ENCODE measurements at regions not wholly inside any gene's neighbourhood (a gene's known extent, or its start where the extent isn't known, plus 50 kb on each side); places are given as distances from the start of the nearest gene placed in this dataset.

DNA sequence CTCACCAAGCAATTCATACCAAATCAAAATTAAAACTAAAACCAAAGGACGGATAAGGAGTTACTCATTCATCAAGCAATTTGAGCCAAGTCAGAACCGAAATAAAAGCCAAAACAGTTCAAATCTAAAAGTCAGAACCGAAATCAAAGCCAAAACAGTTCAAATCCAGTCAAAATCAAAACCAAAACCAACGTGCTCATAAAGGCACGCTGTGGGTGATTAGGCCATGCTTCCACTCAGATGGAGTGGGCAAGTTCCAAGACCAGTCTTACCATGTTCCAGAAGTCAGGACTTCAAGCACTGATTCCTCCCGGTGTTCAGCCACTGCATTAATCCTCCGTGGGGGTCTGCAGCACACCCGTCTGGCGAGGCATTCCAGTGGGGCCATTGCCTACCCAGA, 409.3 kb downstream of the TGFB2 start:
- DNase-seq (ENCODE audit: low read depth in 2 of 3, low spot score in 2 of 3), result no peak

GRCh38 chr1:218755128-218755527, 410.0 kb downstream of the TGFB2 start:
- no peak for DNase-seq (ENCODE audit: low read depth in 2 of 3, low spot score in 2 of 3)

GRCh38 chr1:218759795-218760194, 413.9 kb upstream of the LYPLAL1 start:
- DNase-seq (ENCODE audit: low read depth in 2 of 3, low spot score in 2 of 3), result no peak

DNA sequence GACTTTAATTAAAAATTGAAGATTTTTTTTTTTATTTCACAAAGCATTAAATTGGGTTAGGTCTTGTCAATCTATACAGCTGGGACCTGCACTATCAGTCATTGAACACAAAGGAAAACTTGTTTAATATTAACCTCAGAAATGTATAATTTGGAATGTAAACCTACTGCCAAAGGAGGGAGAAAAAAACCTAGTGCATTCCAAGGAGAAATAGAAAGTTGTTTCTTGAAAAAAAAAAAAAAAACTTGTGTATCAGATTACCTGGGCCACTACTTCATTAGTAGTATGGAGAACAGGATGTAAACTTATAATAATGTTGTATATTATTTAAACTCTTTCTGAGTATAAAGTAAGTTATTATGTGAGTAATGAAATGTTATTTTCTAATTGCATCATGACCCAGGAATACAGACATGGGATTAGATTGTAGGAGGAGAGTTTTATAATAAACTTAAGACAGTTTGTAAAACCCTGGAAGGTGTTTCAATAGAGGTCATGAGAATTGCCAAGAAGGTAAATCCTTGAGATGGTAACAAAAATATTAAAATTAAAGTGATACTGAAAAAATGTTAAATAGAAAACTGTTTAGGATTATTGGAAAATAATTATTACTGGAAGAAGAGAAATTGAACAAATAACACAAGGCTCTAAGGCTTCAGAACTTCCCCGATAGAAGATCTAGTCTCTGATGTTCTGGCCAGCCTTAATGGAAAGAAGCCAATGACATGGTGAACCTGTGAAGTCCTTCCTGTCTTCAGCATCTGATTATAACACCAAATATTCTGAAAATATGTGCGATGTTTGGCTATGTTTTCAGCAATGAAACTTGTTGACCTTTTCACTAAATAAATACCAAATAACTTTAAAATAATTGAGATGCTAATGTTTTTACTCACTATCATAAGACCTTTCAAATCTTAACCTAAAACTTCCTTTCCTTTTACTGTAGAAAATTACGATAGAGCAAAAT, 412.8 kb upstream of the LYPLAL1 start:
- DNase-seq (ENCODE audit: low read depth in 2 of 3, low spot score in 2 of 3), result no peak

DNA sequence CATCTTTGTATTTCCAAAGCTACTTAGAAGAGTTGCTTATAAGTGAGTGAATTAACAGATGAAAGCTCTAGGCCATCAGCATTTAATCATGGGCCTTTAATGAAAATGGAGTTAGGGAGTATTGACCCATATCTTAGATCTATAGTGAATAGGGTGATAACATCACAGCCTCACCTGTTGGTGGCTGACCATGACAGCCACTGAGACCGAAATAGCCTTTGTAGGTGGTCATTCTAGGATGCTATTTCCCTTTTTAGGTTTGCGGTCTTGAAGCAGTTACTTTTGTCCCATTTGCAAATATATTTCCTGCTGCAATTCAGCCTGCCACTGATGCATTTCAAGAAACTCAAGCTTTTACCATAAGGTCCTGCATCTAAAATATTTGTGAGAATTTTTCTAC, 410.1 kb upstream of the LYPLAL1 start:
- no peak for DNase-seq (ENCODE audit: low read depth in 2 of 3, low spot score in 2 of 3)

- DNase-seq (ENCODE audit: low read depth in 2 of 3, low spot score in 2 of 3), result no peak
Measured at GRCh38 chr1:218765753-218766152, 407.9 kb upstream of the LYPLAL1 start.

GRCh38 chr1:218771931-218772330, 401.7 kb upstream of the LYPLAL1 start:
- no peak for DNase-seq (ENCODE audit: low read depth in 2 of 3, low spot score in 2 of 3)

GRCh38 chr1:218772575-218772974, 401.1 kb upstream of the LYPLAL1 start:
- no peak for DNase-seq (ENCODE audit: low read depth in 2 of 3, low spot score in 2 of 3)

DNA sequence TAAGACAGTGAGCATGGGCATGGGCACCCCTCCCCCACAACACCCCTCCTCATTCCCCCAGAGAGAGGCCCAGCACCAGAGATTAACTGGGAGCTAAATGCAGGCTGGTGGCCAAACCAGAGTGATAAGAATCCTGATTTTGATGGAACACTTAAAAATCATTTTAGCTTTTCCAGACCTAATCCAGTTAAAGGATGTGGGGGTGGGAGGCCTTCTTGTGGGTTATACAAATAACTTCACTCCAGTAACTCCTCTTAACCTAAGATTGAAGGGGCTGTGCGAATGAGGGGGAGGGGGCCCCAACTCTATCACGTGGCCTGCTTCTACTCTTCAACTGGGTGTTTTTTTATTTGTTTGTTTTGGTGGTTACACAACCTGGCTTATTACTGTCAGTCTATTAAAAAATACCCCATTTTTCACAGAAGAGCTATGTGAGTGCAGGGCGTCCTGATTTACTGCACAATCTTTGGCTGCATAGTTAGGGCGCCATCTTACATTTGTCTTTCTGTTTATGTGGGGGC, 398.1 kb upstream of the LYPLAL1 start:
- DNase-seq (ENCODE audit: low read depth in 2 of 3, low spot score in 2 of 3), result no peak

GRCh38 chr1:218778257-218779126, 395.2 kb upstream of the LYPLAL1 start:
- DNase-seq (ENCODE audit: low read depth in 2 of 3, low spot score in 2 of 3), result no peak

DNA sequence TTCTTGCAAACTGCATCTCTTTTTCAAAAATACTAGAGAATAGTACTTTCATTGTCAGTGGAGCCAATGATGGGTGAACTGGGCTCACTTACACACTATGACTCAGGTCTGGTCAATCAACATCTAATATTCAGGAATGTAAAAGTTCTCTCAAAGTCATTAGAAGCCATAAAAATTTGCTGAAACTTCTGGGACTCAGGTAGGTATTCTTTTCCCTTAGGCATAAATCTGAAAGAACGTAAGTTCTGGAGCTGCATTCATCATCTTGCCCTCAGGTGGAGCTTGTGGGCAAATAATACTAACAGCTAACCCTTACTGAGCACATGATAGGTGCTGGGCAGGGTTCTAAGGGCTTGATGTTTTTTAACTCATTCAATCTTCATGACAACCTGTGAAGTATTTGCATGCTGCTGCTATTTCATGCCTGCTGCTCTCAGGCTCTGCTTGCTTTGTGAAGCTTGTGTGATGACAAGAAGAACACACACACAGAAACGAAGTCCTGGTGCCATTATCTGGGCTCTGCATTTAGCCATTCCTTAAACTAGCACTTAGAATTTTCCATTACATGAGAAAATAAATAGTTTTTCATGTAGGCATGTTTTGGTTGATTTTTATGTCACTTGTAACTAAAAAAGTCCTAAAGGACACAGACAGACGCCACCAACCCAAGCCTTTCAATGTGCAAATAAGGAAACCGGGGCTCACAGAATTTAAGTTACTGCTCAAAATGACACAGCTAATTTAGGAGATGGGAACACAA, 394.2 kb upstream of the LYPLAL1 start:
- no peak for DNase-seq (ENCODE audit: low read depth in 2 of 3, low spot score in 2 of 3)

GRCh38 chr1:218783131-218783530, 390.5 kb upstream of the LYPLAL1 start:
- no peak for DNase-seq (ENCODE audit: low read depth in 2 of 3, low spot score in 2 of 3)

DNA sequence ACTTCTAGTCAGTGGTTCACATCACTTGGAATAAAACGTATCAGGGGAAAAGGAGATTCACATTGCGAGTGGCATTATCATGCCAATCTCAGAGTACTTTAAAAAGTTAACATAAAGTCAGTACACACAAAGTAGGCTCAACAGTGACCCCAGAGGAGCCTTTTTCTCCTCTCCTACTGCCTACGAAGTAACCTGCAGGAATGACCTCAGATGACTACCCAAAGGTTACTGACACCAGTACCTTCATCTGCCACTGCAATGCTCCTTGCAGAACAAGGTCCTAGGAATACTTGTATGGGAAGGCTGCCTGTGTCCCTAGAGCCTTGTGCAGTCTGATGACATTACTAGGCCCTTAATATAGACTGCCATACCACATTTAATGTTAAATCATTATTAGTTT, 389.8 kb upstream of the LYPLAL1 start:
- no peak for DNase-seq (ENCODE audit: low read depth in 2 of 3, low spot score in 2 of 3)

- no peak for DNase-seq (ENCODE audit: low read depth in 2 of 3, low spot score in 2 of 3)
Measured at GRCh38 chr1:218785928-218786327, 387.8 kb upstream of the LYPLAL1 start.

DNA sequence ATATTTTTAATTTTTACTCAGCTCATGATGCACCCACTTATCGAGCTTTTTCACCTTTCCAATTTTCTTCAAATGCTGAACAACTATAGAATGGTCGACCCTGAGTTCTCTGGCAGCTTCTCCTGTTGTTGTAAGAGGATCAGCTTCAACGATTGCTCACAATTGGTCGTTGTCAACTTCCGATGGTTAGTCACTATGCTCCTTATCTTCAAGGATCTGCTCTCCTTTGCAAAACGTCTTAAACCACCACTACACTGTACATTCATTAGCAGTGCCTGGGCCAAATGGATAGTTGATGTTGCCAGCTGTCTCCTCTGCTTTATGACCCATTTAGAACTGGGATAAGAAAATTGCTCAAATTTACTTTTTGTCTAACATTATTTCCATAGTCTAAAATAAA, 385.9 kb upstream of the LYPLAL1 start:
- DNase-seq (ENCODE audit: low read depth in 2 of 3, low spot score in 2 of 3), result no peak

DNA sequence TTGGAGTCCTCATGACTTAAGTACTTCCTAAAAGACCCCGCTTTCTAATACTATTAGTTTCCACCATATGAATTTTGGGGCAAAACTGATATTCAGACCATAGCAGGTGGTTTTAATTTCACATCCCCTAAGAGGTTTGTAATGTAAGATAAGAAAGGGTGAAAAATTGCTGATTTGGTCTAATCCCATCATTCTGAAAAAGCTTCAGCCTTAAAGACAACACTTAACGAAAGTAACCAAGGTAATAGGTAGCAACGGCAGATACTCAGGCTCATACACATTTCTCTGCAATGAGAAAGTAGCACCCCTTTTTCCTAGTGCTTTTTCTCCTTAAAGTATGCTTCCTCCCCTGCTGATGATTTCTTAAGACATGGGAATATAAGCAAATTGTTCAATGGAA, 376.9 kb upstream of the LYPLAL1 start:
- no peak for DNase-seq (ENCODE audit: low read depth in 2 of 3, low spot score in 2 of 3)

DNA sequence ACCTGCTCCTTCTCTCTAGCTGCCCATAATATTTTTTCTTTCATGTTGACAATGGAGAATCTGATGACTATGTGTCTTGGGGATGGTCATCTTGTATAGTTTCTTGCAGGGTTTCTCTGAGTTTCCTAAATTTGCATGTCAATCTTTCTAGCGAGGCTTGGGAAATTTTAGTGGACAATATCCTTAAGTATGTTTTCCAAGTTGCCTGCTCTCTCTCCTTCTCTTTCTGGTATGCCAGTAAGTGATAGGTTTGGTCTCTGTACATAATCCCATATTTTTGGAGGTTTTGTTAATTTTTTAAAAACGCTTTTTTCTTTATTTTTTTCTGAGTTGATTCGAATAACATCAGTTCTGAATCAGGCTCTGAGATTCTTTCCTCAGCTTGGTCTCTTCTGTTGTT, 370.9 kb upstream of the LYPLAL1 start:
- DNase-seq (ENCODE audit: low read depth in 2 of 3, low spot score in 2 of 3), result no peak

- no peak for DNase-seq (ENCODE audit: low read depth in 2 of 3, low spot score in 2 of 3)
Measured at GRCh38 chr1:218803351-218803997, 370.2 kb upstream of the LYPLAL1 start.

DNA sequence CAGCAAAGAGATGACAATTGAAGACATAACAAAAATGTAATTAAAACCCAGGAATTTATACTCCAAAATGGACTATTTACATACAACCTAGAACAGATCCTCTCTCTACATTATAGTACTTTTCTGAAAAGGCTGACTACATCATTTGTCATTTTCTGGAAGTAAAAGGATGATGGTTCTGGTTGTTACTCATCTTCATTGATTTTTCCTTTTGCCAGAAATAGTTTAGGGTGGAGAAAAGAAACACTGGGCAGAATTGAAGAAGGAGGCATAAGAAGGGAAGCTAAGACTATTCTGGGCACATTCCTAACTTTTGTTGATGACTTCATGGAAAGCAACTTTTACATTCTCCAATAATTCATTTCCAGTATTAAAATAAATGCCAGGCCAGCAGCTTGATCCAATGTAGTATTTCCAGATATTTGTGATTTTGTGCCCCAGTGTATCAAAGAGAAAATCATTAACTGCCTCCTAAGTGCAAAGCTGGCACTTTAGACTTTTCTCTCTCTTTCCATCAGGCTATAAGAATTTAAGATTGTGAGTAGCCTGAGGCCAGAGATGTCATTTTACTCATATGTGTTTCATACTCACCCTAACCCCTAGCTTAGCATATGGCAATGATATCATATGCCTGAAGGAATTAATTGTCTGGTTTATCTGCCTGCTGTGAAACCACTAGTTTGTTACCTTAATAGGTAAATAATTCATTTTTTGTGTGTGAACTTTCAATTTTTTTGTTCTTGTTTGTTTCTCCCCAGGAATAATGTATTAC, 369.5 kb upstream of the LYPLAL1 start:
- DNase-seq (ENCODE audit: low read depth in 2 of 3, low spot score in 2 of 3), result no peak
